AG20443 (cell line): ENCODE measurements at regions not wholly inside any gene's neighbourhood (a gene's known extent, or its start where the extent isn't known, plus 50 kb on each side); places are given as distances from the start of the nearest gene placed in this dataset.

Experiments
- DNase-seq: peaks from one replicate; pipeline ENCODE4 v3.0.0; 2012; ENCODE audit warnings: low spot score, mixed read lengths

GRCh38 chr4:20641976-20642375 lies 58.3 kb upstream of the PACRGL start:
- DNase-seq = no peak

DNA sequence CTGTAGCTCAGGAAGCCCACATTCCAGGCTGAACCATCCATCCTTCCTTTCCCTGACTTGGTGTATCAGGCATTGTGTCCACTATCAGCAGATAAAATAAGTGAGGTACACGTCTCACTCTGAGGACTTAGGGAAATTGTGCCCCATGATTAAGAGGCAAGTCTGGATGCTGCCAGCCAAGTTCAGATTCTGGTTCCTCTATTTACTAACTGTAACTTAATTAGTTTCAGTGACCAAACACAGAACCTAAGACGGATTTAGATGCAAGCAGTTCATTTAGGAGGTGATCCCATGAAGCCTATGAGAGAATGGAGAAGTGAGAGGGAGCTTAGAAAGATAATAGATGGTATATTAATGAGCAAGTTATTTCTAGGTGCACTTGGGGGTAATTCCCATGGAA lies 56.6 kb upstream of the PACRGL start:
- no peak for DNase-seq

- DNase-seq = no peak
Observed at GRCh38 chr4:20645236-20645635, 55.0 kb upstream of the PACRGL start.

DNA sequence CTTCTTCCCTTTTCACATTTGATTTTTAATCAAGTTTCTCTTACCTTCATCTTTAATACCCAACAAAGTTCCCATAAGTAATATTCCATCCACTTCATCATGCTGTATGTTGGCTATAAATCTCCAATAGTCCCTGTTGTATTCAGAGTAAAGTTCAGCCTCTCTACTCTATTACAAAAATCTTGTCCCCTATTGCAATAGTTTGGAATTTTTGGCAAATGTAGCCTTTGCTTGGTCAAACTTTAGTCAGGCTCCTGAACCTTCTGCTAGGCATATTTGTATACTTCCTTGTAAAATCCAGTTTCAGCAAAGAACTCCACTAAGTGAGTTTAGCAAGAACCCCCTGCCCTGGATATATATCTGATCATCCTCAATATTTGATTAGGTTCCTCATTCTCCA lies 54.0 kb upstream of the PACRGL start:
- no peak for DNase-seq
